Endothelial cell of umbilical vein (primary cell): ENCODE measurements at regions not wholly inside any gene's neighbourhood (a gene's known extent, or its start where the extent isn't known, plus 50 kb on each side); places are given as distances from the start of the nearest gene placed in this dataset.

Source experiments
- BruUV-seq: library from RNA; stranded (reverse); fragments of 400-500 nt; replicated peaks from 2 replicates; lab custom pipeline; 2021; lab: Mats Ljungman, UMichigan
- CTCF ChIA-PET: fragments of 300-600, 350-600 bp; sonication (Branson Sonifier 250); formaldehyde crosslinking; loops from one replicate; lab custom pipeline; 2021; ENCODE audit warnings: antibody characterized with exemption, inconsistent platforms; lab: Charles Lee
- POLR2A ChIA-PET: fragments of 300-600, 350-600 bp; sonication (Branson Sonifier 250); formaldehyde crosslinking; loops from one replicate; lab custom pipeline; 2021; ENCODE audit warnings: antibody characterized with exemption, inconsistent platforms; lab: Charles Lee
- DNase-seq: peaks from one replicate; pipeline ENCODE4 v3.0.0-alpha.2; 2011; ENCODE audit warnings: low read depth, low spot score
- FAIRE-seq: peaks from 2 replicates; lab custom pipeline; 2011; peaks lifted over from hg19 to GRCh38; lab: Jason Lieb, UNC
- H2AFZ ChIP-seq: 2 replicates; pipeline ENCODE4 v1.6.0; 2012; ENCODE audit warnings: low read depth, low read length, control low read depth, inconsistent platforms
- H3K27ac ChIP-seq: 2 replicates; pipeline ENCODE4 v1.5.1; 2011; ENCODE audit warnings: low read depth, mild to moderate bottlenecking, control low read depth, low read length, moderate library complexity; ENCODE audit not compliant: insufficient read depth
- H3K27me3 ChIP-seq, 2 experiments: 2 replicates each; pipeline versions ENCODE4 v1.6.0 to v1.6.1; 2011; ENCODE audit warnings: low read length in 2 of 2, mixed read lengths in 1 of 2; ENCODE audit not compliant: control insufficient read depth in 2 of 2, insufficient read depth in 2 of 2
- H3K36me3 ChIP-seq, 2 experiments: 2 replicates in 1 of 2; 3 replicates in 1 of 2; pipeline ENCODE4 v1.5.1; 2011; ENCODE audit warnings: low read length in 2 of 2, mild to moderate bottlenecking in 1 of 2, moderate library complexity in 1 of 2; ENCODE audit not compliant: control insufficient read depth in 2 of 2, insufficient read depth in 2 of 2; ENCODE audit errors: extremely low read depth in 1 of 2
- H3K4me1 ChIP-seq: 3 replicates; pipeline ENCODE4 v1.5.1; 2011; ENCODE audit warnings: mild to moderate bottlenecking, low read length; ENCODE audit not compliant: control insufficient read depth, insufficient read depth; ENCODE audit errors: extremely low read depth
- H3K4me2 ChIP-seq: 2 replicates; pipeline ENCODE4 v1.6.1; 2011; ENCODE audit warnings: low read length, control low read depth, mixed read lengths; ENCODE audit not compliant: insufficient read depth
- H3K4me3 ChIP-seq, 3 experiments: fragments of 200-600 bp in 1 of 3; sonication (generic), shearing (Covaris generic) in 1 of 3; replicated peaks in 1 of 3; 2 replicates each; pipeline ENCODE4 v1.5.1; 2011 to 2016; ENCODE audit warnings: control low read depth in 3 of 3, low read length in 3 of 3, mild to moderate bottlenecking in 2 of 3, inconsistent platforms in 1 of 3, low read depth in 1 of 3, moderate library complexity in 1 of 3; ENCODE audit not compliant: insufficient read depth in 1 of 3
- H3K79me2 ChIP-seq: 2 replicates; pipeline ENCODE4 v1.6.0; 2012; ENCODE audit warnings: low read length, inconsistent platforms; ENCODE audit not compliant: control insufficient read depth, insufficient read depth
- H3K9ac ChIP-seq: replicated peaks from 2 replicates; pipeline ENCODE3; 2011; ENCODE audit warnings: low read length, control low read depth; ENCODE audit not compliant: insufficient read depth; ENCODE audit errors: extremely low read depth
- H3K9me1 ChIP-seq: replicated peaks from 3 replicates; pipeline ENCODE4 v1.6.0; 2011; ENCODE audit warnings: mild to moderate bottlenecking, low read length; ENCODE audit not compliant: control insufficient read depth, insufficient read depth; ENCODE audit errors: extremely low read depth
- H3K9me3 ChIP-seq: replicated peaks from 2 replicates; pipeline ENCODE4 v1.5.1; 2012; ENCODE audit warnings: low read length, inconsistent platforms; ENCODE audit not compliant: control insufficient read depth, insufficient read depth
- H4K20me1 ChIP-seq: replicated peaks from 2 replicates; pipeline ENCODE3; 2011; ENCODE audit warnings: mild to moderate bottlenecking, low read length; ENCODE audit not compliant: control insufficient read depth, insufficient read depth; ENCODE audit errors: extremely low read depth
- EZH2 ChIP-seq: IDR thresholded peaks from 2 replicates; pipeline ENCODE4 v1.6.1; 2012; ENCODE audit warnings: borderline replicate concordance, low read depth, mild to moderate bottlenecking, moderate library complexity, low read length, inconsistent platforms; ENCODE audit not compliant: severe bottlenecking
- FOS ChIP-seq: IDR thresholded peaks from 2 replicates; pipeline ENCODE4 v1.6.1; 2011; ENCODE audit warnings: mild to moderate bottlenecking, low read length, moderate library complexity, borderline replicate concordance; ENCODE audit not compliant: insufficient read depth
- GATA2 ChIP-seq: IDR thresholded peaks from 2 replicates; pipeline ENCODE4 v1.7.0; 2011; ENCODE audit warnings: low read depth, mild to moderate bottlenecking, moderate library complexity, mixed read lengths, low read length; ENCODE audit not compliant: insufficient read length, insufficient read depth
- JUN ChIP-seq: IDR thresholded peaks from 2 replicates; pipeline ENCODE4 v1.6.1; 2011; ENCODE audit warnings: borderline replicate concordance, low read depth; ENCODE audit not compliant: insufficient read length, insufficient read depth
- MYC ChIP-seq: IDR thresholded peaks from one replicate; pipeline ENCODE4 v1.6.1; 2011; ENCODE audit warnings: mild to moderate bottlenecking, low read depth, low read length
- POLR2A ChIP-seq: IDR thresholded peaks from 2 replicates; pipeline ENCODE4 v1.6.1; 2012; ENCODE audit warnings: low read depth, mild to moderate bottlenecking, control low read depth, low read length
- POLR2AphosphoS5 ChIP-seq: IDR thresholded peaks from 2 replicates; pipeline ENCODE4 v1.6.1; 2012; ENCODE audit warnings: low read depth, mild to moderate bottlenecking, control low read depth, low read length, moderate library complexity; ENCODE audit not compliant: insufficient read depth
- dilution Hi-C: fragments of 300-500 bp; cut with MboI; formaldehyde crosslinking; loops from one replicate; pipeline ENCODE4 v1.15.0; 2019; ENCODE audit warnings: low sequenced_read_pairs; ENCODE audit not compliant: extremely low pct_ligation_motif_present
- intact Hi-C: fragments of 100-400 bp; cut with micrococcal nuclease; formaldehyde crosslinking; loops from one replicate; pipeline ENCODE4 v1.10.0; 2022
- TF ChIP-seq, protein P1 (sequence below): IDR thresholded peaks from 2 replicates; pipeline ENCODE4 v1.6.1; 2011; ENCODE audit not compliant: insufficient read depth, insufficient read length
- TF ChIP-seq, protein P2 (sequence below), 2 donors: IDR thresholded peaks; 1 replicate in 1 of 2; 2 replicates in 1 of 2; pipeline ENCODE4 v1.5.1; 2011; ENCODE audit warnings: low read length in 2 of 2, mild to moderate bottlenecking in 2 of 2, moderate library complexity in 2 of 2, control low read depth in 1 of 2, inconsistent platforms in 1 of 2, low read depth in 1 of 2; ENCODE audit not compliant: insufficient read depth in 1 of 2; ENCODE audit errors: extremely low read depth in 1 of 2

DNA sequence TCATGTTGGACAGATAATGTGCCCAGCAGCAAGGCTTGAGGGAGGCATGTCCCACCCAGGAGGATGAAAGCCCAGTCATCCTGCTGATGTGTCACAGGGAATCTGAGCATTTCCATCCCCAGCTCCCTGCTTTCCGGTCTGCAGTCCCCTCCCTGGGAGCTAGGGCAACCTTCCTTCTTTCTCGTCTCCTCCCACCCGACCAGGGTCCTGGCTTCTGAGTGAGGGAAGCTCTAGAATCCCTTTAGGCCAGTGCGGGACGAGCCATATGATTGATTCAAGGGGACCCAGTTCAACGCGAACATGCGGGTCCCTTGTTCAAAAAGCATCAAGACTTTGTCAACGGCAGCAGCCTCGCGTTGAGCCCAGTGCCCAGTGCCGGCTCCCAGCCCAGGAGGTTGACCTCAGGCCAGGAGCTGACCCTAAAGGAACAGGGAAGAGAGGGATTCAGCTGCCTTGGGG lies 96.7 kb upstream of the TMPRSS2 start:
- Histone ChIP-seq H3K9me3 (no peaks in the 10 kb centered on the region), H2AFZ (no peak overlapping the region), H3K27me3 (no peaks in the 10 kb centered on the region), H3K4me1 (no peaks in the 10 kb centered on the region), H3K4me3 (no peak overlapping the region), H3K4me2 (no peak overlapping the region), H4K20me1 (no peaks in the 10 kb centered on the region), H3K9me1 (no peaks in the 10 kb centered on the region), H3K27ac (no peak overlapping the region), H3K79me2 (no peaks in the 10 kb centered on the region), H3K36me3 (no peaks in the 10 kb centered on the region), H3K9ac (no peak overlapping the region)
- FAIRE-seq, result no peak
- intact Hi-C loops, result no loop called here
- no TSS peak for BruUV-seq
- dilution Hi-C loops, result no loop called here
- POLR2A ChIA-PET, result no interaction called here
- CTCF ChIA-PET, result no interaction called here
- no peak for DNase-seq
- no peak for TF ChIP-seq GATA2
- TF ChIP-seq EZH2, result no peak
- TF ChIP-seq, protein P1, sequence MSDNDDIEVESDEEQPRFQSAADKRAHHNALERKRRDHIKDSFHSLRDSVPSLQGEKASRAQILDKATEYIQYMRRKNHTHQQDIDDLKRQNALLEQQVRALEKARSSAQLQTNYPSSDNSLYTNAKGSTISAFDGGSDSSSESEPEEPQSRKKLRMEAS, result no peak
- no peak for TF ChIP-seq JUN
- no peak for TF ChIP-seq MYC
- no peak for TF ChIP-seq POLR2AphosphoS5
- no peak for TF ChIP-seq POLR2A
- TF ChIP-seq FOS, result no peak
- TF ChIP-seq, protein P2, sequence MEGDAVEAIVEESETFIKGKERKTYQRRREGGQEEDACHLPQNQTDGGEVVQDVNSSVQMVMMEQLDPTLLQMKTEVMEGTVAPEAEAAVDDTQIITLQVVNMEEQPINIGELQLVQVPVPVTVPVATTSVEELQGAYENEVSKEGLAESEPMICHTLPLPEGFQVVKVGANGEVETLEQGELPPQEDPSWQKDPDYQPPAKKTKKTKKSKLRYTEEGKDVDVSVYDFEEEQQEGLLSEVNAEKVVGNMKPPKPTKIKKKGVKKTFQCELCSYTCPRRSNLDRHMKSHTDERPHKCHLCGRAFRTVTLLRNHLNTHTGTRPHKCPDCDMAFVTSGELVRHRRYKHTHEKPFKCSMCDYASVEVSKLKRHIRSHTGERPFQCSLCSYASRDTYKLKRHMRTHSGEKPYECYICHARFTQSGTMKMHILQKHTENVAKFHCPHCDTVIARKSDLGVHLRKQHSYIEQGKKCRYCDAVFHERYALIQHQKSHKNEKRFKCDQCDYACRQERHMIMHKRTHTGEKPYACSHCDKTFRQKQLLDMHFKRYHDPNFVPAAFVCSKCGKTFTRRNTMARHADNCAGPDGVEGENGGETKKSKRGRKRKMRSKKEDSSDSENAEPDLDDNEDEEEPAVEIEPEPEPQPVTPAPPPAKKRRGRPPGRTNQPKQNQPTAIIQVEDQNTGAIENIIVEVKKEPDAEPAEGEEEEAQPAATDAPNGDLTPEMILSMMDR (IDR thresholded peaks at IDR 0.05; ENCODE audit: extremely low read depth in 1 of 2, insufficient read depth in 1 of 2, low read depth in 1 of 2, low read length in 2 of 2), result no peak
